GM18519 (cell line): ENCODE measurements at regions not wholly inside any gene's neighbourhood (a gene's known extent, or its start where the extent isn't known, plus 50 kb on each side); places are given as distances from the start of the nearest gene placed in this dataset.

Experiments
- ATAC-seq: cut with Tn5 transposase; IDR thresholded peaks from one replicate; pipeline ENCODE4 v1.9.1; 2021; ENCODE audit warnings: mild to moderate bottlenecking, moderate library complexity; ENCODE audit not compliant: unreplicated experiment, low FRiP score

DNA sequence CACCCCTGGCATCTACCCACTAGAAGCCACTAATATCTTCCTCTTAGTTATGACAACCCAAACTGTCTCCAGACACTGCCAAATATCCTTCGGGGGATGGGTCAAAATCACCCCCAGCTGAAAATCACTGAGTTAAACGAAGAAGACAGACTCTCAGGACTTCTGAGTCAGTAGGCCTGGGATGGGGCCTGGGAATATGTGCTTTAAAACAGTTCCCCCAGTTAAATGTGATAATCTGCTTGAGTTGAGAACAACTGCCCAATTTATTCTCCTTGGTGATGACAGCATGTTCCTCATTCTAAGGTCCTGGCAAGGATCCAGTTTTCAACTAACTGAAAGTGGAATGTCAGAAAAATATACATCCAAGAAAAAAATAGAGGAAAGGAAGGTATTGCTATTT is 52.4 kb downstream of the CBLL2 start:
- no peak for ATAC-seq

DNA sequence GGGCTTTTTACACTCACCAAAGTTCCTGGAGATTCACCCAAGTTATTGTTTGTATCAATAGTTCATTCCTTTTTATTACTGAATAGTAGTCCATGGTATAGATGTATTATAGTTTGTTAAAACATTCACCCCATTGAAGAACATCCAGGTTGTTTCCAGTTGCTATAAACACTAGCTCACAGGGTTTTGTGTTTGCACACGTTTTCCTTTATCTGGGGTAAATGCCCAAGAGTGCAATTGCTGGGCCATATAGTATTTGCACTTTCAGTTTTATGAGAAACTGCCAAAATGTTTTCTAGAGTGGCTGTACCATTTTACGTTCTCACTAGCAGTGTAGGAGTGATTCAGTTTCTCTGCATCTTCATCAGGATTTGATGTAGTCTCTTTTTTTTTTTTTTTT is 57.1 kb downstream of the CBLL2 start:
- ATAC-seq, result no peak

DNA sequence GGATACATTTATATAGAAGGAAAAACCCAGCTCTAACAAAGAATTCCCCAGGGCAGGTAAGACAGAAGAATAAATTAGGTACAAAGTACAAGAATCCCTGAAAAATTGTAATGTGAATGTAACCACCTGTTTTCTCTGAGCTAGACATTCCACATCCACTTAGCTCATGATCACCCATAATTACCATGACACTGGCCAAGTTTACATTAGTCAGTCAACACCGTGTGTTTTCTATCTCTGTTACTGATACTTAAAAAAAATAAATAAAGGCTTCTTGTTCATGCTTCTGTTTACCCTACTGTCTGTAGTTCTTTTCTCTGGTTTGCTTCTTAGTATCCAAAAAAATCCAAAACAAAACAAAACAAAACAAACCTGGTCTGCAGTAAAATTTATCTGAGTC is 66.0 kb downstream of the CBLL2 start:
- ATAC-seq, result no peak

DNA sequence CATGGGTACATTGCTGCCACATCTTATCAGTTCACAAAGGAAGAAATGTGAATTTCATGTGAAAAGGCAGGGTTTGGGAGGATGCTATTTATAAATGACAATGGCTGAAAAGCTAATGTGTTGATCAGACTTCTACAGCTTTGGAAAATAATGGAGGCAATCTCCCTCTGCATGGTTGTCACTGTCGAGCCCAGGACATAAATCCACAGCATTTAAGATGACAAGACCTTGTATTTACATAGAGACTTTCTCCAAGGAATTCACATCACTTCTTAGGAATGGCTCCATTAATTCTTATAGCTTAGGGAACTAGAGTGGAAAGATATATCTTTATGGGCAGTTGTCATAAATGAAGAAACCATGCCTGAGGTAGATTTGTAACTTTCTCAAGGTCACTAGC is 66.7 kb downstream of the CBLL2 start:
- ATAC-seq, result no peak

DNA sequence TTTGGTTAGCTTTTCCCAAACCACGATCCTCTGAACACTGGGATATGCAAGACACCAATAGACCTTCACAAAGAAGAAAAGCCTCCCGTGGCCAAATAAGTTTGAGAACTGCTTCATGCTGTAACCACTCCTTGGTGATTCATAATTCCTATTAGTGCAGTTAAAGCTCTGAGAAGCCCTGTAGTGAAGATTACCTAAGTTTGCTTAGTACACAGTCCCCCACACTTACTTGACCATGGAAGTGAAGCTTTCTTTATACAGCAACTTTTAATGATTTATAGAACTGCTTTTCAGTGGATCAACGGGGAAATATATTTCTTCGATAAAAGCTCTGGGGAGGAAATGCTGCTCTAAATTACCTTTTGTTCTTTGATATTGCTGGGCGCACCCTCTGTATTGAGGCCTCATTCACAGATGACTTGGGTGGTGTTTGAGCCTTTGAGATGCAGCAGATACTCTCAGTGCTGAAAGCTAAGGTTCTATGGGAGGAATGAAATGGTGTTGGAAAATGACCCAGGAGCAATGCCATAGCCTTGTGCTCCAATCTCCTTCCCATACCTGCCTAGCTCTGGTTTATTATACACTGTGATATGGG is 67.4 kb downstream of the CBLL2 start:
- no peak for ATAC-seq

DNA sequence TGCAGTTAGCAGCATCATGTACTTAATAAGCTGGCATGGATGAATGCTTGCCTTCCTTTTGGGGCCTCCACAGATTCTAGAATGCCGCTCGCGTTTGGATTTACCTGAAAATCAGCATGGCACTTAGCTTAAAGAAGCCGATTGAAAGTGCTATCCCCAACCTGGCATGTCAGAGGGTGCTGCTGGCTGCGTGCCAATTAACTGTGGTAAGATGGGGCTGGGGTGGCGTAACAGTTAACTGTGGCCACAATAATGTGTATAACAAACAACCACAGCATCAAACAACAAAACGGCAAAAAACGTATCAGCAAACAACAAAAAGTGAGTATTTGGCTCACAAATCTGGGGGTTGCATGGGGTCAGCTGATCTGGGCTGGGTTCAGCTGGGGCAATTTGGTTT is 70.5 kb downstream of the CBLL2 start:
- no peak for ATAC-seq

DNA sequence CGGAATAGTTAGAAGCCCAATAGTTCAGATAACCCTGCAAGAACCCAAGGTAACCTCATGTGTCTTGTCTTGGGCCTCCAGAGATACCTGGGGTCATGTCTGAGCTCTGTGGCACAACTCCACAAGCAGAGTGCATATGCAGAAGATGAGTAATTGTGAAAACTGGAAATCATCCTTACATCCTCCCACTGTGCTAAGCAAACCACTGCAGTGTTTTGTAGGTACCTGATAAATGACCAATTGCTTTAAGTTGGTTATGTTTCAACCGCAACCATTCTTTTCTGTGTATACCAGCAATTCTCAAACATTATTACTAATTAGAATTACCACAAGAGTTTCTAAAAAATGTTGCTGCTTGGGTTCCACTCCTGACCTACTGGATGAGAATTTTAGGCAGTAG is 73.2 kb downstream of the CBLL2 start:
- no peak for ATAC-seq

DNA sequence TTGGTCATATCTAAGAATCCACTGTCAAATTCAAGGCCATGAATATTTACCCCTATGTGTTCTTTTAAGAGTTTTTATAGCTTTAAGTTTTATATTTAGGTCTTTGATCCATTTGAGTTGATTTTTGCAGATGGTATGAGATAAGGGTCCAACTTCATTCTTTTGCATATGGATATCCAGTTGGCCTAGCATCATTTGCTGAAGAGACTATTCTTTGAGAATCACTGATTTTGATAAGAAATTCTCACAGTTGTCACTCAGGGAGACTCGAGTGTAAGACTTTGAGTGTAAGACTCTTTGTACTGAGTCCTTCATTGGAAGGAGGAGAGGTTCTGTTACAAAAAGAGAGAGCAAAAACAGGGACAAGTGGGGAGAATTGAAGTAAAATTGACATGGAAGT is 74.8 kb downstream of the CBLL2 start:
- ATAC-seq, result no peak

DNA sequence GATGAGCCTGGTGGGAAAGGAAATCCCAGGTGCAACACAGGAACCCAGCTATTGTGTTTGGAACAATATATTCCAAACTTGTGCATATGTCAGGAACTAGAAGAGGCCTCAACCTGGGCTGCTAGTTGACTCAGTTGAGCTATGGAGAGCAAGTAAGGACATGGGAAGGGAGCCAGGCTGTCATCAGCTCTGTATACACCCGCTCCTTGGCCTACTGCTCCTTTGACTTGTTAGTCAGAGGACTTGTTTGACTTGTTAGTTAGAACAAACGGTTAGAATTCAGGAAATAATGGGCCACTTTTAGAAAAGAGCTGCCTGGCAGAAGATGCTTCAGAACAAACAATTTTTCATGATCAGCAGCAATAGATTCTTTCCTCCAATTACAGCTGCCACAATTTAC is 76.4 kb downstream of the CBLL2 start:
- no peak for ATAC-seq

DNA sequence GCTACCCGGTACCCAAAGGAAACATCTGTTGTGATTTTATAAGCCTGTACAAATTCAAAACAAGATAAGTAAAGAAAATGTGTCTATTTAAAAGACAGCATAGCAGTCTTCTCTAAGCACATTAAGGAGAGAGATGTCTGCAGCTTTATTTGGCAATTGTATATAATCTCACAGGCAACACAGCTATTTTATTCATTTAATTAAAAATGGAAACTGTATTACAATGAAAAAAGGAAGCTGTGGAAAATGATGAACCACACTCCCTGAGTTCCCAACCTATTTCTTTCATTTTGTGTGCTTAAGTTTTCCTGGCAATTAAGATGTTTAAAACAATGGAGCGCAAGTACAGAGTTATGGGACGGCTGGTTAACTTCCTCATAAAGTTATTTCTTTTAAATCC is 78.4 kb downstream of the CBLL2 start:
- ATAC-seq, result no peak

DNA sequence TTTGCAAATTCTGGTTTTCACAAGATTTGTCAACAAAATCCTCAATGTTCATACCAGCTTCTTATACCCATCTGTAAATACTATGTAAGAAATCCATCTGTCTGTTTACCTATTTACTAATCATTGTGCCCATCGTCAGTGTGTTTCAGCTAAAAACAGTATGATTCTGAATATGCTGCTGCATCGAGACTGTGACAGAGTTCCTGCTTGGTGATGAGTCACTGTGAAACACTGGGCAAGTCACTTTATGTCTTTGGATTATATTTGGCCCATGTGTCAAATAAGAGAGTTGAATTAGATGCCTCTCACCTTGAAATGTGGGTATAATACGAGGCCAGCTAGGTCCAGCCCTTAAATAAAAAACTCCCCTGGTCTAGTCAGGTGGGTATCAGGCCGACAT is 79.3 kb downstream of the CBLL2 start:
- no peak for ATAC-seq

DNA sequence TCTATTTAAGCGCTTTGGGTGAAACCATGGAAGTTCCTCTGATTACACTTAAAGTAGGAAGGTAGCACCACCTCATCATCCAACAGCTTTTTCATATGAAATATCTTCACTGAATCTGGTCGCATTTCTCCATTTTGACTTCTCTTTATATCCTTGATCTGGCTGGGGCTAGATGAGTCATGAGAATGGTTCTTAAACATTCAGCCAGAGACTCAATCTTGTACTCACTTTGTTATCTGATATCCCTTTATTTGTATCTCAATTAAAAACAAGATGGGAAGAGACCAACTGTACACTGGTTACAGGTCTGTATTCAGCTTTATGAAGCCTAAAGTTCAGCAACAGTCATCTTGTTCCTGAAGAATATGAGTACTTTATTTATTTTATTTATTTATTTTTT is 84.9 kb downstream of the CBLL2 start:
- no peak for ATAC-seq

DNA sequence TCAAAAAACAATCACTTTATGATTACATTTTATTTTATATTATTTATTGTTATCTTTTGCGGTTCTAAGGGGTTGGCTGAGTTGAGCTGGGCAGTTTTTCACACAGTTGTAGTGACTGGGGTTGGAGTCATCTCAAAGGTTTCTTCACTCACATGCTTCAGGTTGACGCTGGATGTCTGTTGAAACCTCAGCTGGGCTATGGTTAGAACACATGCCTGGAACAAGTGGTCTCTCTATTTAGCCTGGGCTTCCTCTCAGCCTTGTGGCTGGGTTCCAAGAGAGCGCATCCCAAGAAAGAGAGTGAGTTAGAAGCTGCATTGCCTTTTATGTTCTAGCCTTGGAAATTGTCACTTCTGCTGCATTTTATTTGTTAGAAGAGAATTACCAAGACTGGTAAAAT is 87.4 kb downstream of the CBLL2 start:
- ATAC-seq, result no peak

DNA sequence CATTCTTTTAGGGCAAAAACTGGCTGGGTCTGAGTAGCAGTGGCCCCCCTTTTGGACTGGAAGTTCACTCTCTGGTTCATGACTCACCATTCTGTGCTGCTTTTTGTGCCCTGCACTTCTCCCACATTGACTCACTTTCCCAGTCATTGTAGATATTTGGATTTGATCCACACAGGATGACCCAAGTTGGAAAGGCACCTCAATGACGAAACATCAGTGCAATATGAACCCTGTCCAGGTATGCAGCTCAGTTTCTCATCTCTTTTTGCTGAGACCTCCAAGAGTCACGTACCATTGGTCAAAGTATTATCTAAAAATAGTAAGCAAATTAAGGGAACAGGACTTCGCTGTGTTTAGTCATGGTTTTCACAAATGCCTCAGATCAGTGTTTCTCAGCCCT is 92.7 kb downstream of the CBLL2 start:
- ATAC-seq, result no peak

DNA sequence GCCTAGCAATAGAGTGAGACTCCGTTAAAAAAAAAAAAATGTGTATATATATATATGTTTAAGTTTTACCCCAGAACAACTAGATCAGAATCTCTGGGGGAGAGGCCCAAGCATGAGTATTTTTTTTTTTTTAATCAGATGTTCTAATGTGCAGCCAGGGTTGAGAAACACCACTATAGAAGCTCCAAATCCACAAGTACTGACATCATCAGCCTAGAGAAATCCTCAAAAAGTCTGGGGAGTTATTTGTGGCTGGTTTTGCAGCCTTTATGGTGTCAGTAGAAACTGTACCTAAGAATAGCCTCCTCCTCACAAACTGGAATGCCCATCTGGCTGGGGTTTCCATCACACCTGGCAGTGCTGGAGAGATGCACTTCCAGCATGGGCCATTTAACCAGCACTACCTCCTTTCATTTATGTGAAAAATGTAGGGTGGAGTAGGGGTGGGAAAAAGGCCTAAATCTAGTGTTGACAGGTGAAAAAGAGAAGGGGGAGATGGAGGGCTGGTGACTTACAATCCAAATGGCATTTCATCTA is 93.5 kb downstream of the CBLL2 start:
- ATAC-seq, result no peak

DNA sequence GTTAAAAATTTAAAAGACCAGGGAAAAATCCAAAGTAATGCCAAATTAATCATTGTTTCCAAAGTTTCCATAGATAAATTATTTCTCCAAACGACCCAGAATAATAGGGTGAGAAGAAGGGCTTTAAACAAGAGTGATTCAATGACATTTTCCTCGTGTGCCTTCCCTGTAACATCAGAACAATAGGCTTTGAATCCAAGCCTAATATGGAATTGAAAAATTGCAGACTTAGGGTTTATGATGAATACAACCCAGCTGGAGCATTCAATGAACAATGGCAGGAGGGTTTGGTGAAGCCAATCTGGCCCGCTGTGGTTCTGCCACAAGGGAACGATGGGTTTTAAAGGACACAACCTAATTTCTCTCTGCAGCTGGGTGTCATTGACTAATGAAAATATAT is 94.2 kb downstream of the CBLL2 start:
- ATAC-seq, result no peak

DNA sequence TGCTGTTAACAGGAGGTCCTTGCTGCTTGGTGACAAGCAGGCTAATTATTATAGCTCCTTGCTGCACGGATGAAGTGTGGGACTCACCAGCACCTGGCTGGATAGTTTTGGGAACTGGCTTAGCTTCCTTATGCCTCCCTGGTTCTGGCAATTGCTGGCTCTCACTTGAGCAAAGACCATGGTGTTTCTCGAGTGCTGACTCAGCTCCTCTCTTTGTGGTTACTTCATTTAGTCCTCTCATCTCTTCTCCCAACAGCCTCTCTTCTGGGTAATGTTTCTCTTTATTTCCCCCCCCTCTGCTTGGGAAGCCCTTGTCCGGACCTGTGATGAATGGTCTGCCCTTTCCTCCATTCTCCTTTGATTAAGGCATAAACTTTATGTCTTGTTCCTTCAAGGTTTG is 100.4 kb downstream of the CBLL2 start:
- ATAC-seq, result no peak

DNA sequence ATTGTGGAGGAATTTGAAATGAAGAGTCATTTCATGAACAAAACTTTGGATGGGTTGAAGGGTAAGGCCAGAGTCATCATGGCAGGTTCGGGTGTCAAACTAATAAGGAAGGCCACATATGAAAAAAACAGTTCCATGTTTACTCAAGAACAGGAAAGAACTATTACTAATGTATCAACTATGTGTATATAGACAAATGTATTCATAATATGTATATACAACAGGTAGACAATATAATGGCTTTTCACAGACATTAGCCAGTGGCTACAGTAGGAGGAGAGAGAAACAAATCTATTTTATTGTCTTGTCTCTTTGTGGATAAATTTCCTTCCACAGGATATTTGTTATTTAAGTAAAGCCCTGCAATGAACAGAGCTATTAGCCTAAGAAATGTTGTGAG is 101.1 kb downstream of the CBLL2 start:
- no peak for ATAC-seq

DNA sequence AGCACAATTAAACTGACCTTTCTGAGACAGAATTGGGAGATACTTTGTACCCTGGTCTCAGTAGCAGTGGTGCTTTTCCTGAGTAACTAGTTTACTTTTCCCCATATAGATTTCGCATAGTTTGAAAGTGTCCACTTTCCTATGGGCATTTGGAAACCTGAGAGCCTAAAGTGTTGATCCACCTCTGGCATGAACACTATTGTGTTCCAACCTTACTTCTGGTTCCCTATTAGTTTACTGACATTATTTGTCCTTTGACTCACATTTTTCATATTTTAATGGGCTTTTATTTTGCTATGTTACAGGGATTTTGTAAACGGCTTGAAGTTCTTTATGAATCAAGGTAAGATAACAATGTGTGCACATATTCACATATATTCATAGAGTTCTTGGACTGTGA is 103.7 kb downstream of the CBLL2 start:
- no peak for ATAC-seq

DNA sequence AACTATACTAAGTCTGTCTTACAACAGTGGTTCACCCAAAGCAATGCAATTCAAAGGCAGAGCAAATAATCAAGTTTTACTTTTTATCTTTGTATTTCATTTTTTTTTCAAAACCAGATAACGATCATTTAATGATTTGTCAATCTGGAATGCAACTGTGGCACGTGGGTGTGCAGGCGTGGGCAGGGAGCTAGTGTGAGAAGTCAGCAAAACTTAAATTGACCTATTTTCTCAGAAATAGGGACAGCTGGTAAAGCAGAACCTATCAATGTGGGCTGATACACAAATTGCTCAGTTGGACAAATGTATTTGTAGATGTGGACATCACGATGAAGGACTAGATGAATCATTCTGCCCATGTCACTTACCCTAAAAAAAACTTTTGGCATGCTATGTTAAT is 105.6 kb downstream of the CBLL2 start:
- ATAC-seq, result no peak

DNA sequence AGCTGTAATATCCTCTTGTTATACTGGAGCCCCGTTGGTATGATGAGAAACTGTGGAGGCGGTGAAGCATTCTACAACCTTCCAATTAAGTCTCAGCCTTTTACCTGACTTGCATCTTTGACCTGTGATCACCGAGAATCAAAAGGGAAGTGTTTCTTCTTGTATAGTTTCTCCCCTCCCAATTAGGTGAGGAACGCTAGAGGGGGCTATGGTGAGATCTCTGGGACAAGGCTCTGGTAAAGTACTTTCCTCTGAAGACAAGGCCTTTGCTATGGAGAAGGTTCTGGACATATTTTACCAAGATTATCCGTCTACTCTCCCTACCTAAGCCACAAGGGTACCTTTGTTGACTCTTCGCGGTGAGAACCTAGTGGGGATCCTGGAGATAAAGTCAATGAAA is 111.3 kb downstream of the CBLL2 start:
- ATAC-seq, result no peak

DNA sequence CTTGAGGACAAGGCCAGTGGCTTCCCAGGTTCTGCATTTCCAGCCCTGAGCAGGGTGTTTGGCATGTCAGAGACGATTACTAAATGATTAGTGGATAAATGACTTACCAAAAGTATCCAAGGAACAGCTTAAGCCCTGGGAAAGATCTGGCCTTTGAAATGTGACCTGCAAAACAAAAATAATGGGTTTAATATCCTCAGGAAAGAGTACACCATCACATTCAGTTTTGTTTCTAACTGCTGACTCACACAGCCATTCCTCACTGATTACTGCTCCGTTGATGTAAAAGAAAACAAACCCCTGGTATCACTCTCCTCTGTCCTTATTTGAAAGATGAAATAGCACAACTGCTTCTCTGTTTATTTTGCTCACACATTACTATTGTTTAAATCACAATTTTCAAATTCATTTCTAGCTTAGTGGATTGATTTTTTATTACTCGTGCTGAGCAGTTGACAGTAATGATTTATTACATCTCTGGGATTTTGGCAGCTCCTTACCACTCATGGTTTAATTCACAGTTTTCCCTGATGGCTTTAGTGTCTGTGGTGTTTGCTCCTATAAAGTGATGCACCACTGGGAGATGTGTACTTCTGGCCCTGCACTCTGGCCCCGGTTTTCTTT is 117.0 kb downstream of the CBLL2 start:
- no peak for ATAC-seq
